GM12891 (cell line): ENCODE measurements at regions not wholly inside any gene's neighbourhood (a gene's known extent, or its start where the extent isn't known, plus 50 kb on each side); places are given as distances from the start of the nearest gene placed in this dataset.

Source experiments
- PAX5 ChIP-seq: IDR thresholded peaks from 2 replicates; pipeline ENCODE4 v1.6.1; 2011; ENCODE audit warnings: low read length, moderate library complexity, mild to moderate bottlenecking; ENCODE audit not compliant: insufficient read depth, severe bottlenecking
- POLR2A ChIP-seq: IDR thresholded peaks from 2 replicates; pipeline ENCODE4 v1.6.1; 2011; ENCODE audit warnings: low read depth, low read length, control low read depth
- POLR2AphosphoS5 ChIP-seq: IDR thresholded peaks from 2 replicates; pipeline ENCODE4 v1.6.1; 2011; ENCODE audit warnings: low read depth, low read length, control low read depth
- SPI1 ChIP-seq: IDR thresholded peaks from 2 replicates; pipeline ENCODE4 v1.6.1; 2011; ENCODE audit warnings: low read depth, low read length, control low read depth
- TAF1 ChIP-seq: IDR thresholded peaks from 2 replicates; pipeline ENCODE4 v1.6.1; 2011; ENCODE audit warnings: low read depth, low read length, control low read depth

GRCh38 chr13:91072486-91072885 is 275.0 kb upstream of the MIR17HG start:
- TF ChIP-seq POLR2A (no peak), POLR2AphosphoS5 (no peak), TAF1 (no peak), SPI1 (no peak), PAX5 (no peak)
